Neural cell (in vitro differentiated cells): ENCODE measurements at regions not wholly inside any gene's neighbourhood (a gene's known extent, or its start where the extent isn't known, plus 50 kb on each side); places are given as distances from the start of the nearest gene placed in this dataset.

ENCODE experiments used
- CTCF ChIP-seq: fragments of 450-650 bp; IDR thresholded peaks from 2 replicates; pipeline ENCODE4 v1.5.1; 2014; ENCODE audit warnings: antibody characterized with exemption, mild to moderate bottlenecking, moderate library complexity; ENCODE audit not compliant: poor library complexity, severe bottlenecking
- EZH2 ChIP-seq: fragments of 200-600, 300-800 bp; shearing (Covaris generic), sonication (generic); IDR thresholded peaks from 2 replicates; pipeline ENCODE4 v1.6.1; 2014; ENCODE audit warnings: antibody characterized with exemption, low read length, borderline replicate concordance, mild to moderate bottlenecking; ENCODE audit not compliant: insufficient read depth, poor library complexity, severe bottlenecking
- POLR2AphosphoS5 ChIP-seq: IDR thresholded peaks from 2 replicates; pipeline ENCODE4 v1.6.1; 2012
- RAD21 ChIP-seq: fragments of 450-650 bp; conservative IDR thresholded peaks from 2 replicates; pipeline ENCODE4 v1.6.1; 2014; ENCODE audit warnings: antibody characterized with exemption, mild to moderate bottlenecking, moderate library complexity

- no peak for TF ChIP-seq CTCF
- TF ChIP-seq EZH2: no peak
- TF ChIP-seq POLR2AphosphoS5: no peak
- TF ChIP-seq RAD21: no peak
Observed at GRCh38 chr1:55816456-55817426, 601.6 kb upstream of the USP24 start.
